ENCODE measurements at regions not wholly inside any gene's neighbourhood (a gene's known extent, or its start where the extent isn't known, plus 50 kb on each side); places are given as distances from the start of the nearest gene placed in this dataset.

- DNase-seq (ENCODE audit: low read depth): no peak
- TF ChIP-seq, protein P1, sequence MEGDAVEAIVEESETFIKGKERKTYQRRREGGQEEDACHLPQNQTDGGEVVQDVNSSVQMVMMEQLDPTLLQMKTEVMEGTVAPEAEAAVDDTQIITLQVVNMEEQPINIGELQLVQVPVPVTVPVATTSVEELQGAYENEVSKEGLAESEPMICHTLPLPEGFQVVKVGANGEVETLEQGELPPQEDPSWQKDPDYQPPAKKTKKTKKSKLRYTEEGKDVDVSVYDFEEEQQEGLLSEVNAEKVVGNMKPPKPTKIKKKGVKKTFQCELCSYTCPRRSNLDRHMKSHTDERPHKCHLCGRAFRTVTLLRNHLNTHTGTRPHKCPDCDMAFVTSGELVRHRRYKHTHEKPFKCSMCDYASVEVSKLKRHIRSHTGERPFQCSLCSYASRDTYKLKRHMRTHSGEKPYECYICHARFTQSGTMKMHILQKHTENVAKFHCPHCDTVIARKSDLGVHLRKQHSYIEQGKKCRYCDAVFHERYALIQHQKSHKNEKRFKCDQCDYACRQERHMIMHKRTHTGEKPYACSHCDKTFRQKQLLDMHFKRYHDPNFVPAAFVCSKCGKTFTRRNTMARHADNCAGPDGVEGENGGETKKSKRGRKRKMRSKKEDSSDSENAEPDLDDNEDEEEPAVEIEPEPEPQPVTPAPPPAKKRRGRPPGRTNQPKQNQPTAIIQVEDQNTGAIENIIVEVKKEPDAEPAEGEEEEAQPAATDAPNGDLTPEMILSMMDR (IDR thresholded peaks at IDR 0.05; ENCODE audit: insufficient read depth, low read depth, low read length, missing control alignments): no peak
- H3K4me3 ChIP-seq (ENCODE audit: low read length): no peak overlapping the region
Measured at GRCh38 chr4:163949976-163950601, 455.6 kb downstream of the TMA16 start.

DNA sequence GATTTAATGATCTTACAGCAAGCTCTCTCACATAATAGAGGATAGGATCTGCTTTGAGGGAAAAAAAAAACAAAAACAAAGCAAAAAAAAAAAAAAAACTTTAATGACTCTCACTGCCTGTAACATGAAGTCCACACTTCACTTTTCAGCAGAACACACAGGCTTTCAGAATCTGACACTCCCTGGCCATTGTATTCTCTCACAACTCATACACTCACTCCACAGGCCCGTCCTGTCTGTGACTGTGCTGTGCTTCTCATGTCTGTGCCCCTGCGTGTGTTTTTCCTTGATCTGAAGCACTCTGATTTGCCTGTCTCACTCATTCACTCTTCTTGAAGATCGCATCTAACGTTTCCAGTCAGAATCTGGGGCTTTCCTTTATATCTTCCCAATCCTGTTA, 460.8 kb downstream of the TMA16 start:
- TF ChIP-seq, protein P1 (IDR thresholded peaks at IDR 0.05; ENCODE audit: insufficient read depth, low read depth, low read length, missing control alignments): no peak
- peak; percentile 43 for DNase-seq (ENCODE audit: low read depth)
- H3K4me3 ChIP-seq (ENCODE audit: low read length): no peak overlapping the region

GRCh38 chr4:163958751-163959150, 464.3 kb downstream of the TMA16 start:
- TF ChIP-seq, protein P1 (IDR thresholded peaks at IDR 0.05; ENCODE audit: insufficient read depth, low read depth, low read length, missing control alignments): no peak
- DNase-seq (ENCODE audit: low read depth): no peak
- H3K4me3 ChIP-seq (ENCODE audit: low read length): no peak overlapping the region

DNA sequence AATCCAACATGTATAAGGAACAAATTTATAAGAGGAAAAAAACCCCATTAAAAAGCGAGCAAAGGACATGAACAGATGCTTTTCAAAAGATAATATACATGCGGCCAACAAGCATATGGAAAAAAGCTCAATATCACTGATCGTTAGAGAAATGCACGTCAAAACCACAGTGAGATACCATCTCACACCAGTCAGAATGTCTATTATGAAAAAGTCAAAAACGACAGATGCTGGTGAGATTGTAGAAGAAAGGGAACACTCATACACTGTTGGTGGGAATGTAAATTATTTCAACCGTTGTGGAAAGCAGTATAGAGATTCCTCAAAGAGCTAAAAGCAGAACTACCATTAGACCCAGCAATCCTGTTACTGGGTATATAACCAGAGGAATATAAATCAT, 465.4 kb downstream of the TMA16 start:
- no peak for DNase-seq (ENCODE audit: low read depth)
- TF ChIP-seq, protein P1 (IDR thresholded peaks at IDR 0.05; ENCODE audit: insufficient read depth, low read depth, low read length, missing control alignments): no peak
- no peak overlapping the region for H3K4me3 ChIP-seq (ENCODE audit: low read length)

DNA sequence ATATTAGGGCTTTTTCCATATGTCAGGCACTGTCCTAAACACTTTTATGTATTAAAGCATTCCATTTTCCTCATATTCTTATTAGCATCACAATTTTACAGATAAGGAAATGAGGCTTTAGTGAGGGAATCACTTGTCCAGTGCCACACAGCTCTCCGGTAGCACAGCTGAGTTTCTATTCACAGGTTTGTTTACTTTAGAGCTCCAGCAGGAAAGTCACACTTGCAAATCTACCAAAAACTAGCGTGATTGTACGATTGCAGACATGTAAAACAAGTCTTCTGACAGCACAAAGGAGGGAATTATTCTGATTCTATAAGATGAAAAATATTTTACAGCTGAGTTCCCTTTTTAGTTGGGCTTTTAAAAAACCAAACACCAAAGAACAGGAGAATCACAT, 472.1 kb downstream of the TMA16 start:
- TF ChIP-seq, protein P1 (IDR thresholded peaks at IDR 0.05; ENCODE audit: insufficient read depth, low read depth, low read length, missing control alignments): no peak
- H3K4me3 ChIP-seq (ENCODE audit: low read length): no peak overlapping the region
- peak; percentile 2 for DNase-seq (ENCODE audit: low read depth)

DNA sequence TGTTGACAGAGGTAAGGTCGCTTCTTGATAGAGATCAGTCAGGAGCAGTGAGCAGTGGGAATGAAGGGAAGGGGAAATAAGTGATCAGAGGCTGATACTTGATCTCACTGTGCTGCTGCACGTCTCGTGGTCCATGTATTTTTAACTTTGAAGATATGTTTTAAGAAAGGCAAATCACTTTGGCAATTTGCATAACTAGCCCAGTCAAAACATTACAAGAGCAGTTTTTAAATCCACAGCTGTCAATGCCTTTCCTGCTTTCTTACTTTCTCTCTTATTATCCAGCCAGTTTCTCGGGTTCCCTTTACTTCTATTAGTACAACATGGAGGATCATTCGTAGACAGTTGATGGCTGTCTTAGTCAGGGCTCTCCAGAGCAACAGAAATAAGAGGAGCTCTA, 472.8 kb downstream of the TMA16 start:
- H3K4me3 ChIP-seq (ENCODE audit: low read length): no peak overlapping the region
- DNase-seq (ENCODE audit: low read depth): no peak
- TF ChIP-seq, protein P1 (IDR thresholded peaks at IDR 0.05; ENCODE audit: insufficient read depth, low read depth, low read length, missing control alignments): no peak

DNA sequence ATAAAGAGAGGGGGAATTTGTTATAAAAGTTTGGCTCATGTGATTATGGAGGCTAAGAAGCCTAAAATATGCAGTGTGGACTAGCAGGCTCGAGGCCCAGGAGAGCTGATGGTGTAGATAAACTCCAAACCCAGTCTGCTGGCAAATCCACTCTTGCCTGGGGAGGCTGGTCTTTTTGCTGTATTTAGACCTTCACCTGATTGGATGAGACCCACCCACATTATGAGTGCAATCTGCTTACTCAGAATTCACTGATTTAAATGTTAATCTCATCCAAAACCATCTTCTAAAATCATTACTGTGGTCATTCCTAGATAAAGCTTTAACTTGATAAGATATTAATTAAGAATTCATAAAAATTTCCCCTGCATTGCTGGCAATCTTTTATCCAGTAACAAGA, 473.2 kb downstream of the TMA16 start:
- no peak overlapping the region for H3K4me3 ChIP-seq (ENCODE audit: low read length)
- DNase-seq (ENCODE audit: low read depth): no peak
- TF ChIP-seq, protein P1 (IDR thresholded peaks at IDR 0.05; ENCODE audit: insufficient read depth, low read depth, low read length, missing control alignments): no peak
